ENCODE measurements at regions not wholly inside any gene's neighbourhood (a gene's known extent, or its start where the extent isn't known, plus 50 kb on each side); places are given as distances from the start of the nearest gene placed in this dataset.

DNA sequence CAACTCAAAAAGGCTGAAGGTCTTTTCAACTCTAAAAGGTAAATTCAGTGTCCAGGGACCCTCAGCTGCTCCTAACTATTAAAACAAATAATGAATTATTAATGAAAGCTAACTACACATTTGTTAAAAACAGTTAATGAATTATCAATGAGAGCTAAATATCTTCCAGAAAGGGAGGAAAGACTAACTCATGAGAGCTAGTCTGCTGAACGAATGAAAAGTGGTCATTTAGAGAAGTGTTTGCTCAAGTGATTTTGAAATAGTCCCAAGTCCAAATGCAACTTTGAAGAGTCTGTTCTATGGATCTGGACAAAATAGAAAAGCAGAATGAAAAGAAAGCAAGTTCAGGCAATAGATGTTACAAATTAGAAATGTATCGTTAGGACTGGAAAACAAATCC lies 133.9 kb upstream of the SPEF2 start (continued):
- TF ChIP-seq MED13 (CRISPR knock-in tag; IDR thresholded peaks at IDR 0.05) (0 out of 2 replicates have a peak, but pooled peaks have one; percentile 54), ZFYVE20 (CRISPR knock-in tag; IDR thresholded peaks at IDR 0.05; ENCODE audit: borderline replicate concordance, low read depth) (no peak), ZNF543 (CRISPR knock-in tag; IDR thresholded peaks at IDR 0.05) (no peak), CBX1 (IDR thresholded peaks at IDR 0.05; ENCODE audit: low read depth) (no peak), TEAD2 (CRISPR knock-in tag; IDR thresholded peaks at IDR 0.05) (no peak), LCORL (IDR thresholded peaks at IDR 0.05) (no peak), LCORL (CRISPR knock-in tag; IDR thresholded peaks at IDR 0.05) (peak; percentile 62; the same call in 1 of the 2 replicates), THYN1 (CRISPR knock-in tag; IDR thresholded peaks at IDR 0.05; ENCODE audit: borderline replicate concordance, low read depth) (no peak), SKI (IDR thresholded peaks at IDR 0.05; ENCODE audit: partially characterized antibody) (no peak), CREM (IDR thresholded peaks at IDR 0.05) (peak; percentile 74), CREM (CRISPR knock-in tag; IDR thresholded peaks at IDR 0.05) (no peak), ZNF251 (CRISPR knock-in tag; IDR thresholded peaks at IDR 0.05) (no peak), NCOR1 (IDR thresholded peaks at IDR 0.05; ENCODE audit: borderline replicate concordance, low read length) (peak; percentile 91), SP140L (CRISPR knock-in tag; IDR thresholded peaks at IDR 0.05; ENCODE audit: borderline replicate concordance) (no peak), ERF (CRISPR knock-in tag; IDR thresholded peaks at IDR 0.05) (peak; percentile 32; the same call in 1 of the 2 replicates), ZNF335 (CRISPR knock-in tag; IDR thresholded peaks at IDR 0.05) (no peak), SMARCC2 (IDR thresholded peaks at IDR 0.05) (no peak), ZNF784 (CRISPR knock-in tag; IDR thresholded peaks at IDR 0.05; ENCODE audit: borderline replicate concordance) (no peak), GTF3A (CRISPR knock-in tag; conservative IDR thresholded peaks at IDR 0.05) (no peak), GABPA (IDR thresholded peaks at IDR 0.05; ENCODE audit: low read depth, low read length) (no peak), GABPA (CRISPR knock-in tag; IDR thresholded peaks at IDR 0.05; ENCODE audit: low read depth) (no peak), ZNF263 (CRISPR knock-in tag; IDR thresholded peaks at IDR 0.05) (no peak; the same call in 1 of the 2 replicates), ZNF746 (CRISPR knock-in tag; IDR thresholded peaks at IDR 0.05) (no peak), CERS6 (CRISPR knock-in tag; IDR thresholded peaks at IDR 0.05) (no peak), ZSCAN25 (CRISPR knock-in tag; IDR thresholded peaks at IDR 0.05) (no peak), ZNF839 (CRISPR knock-in tag; IDR thresholded peaks at IDR 0.05; ENCODE audit: borderline replicate concordance) (no peak), HNF4G (IDR thresholded peaks at IDR 0.05; ENCODE audit: borderline replicate concordance, low read depth, low read length) (peak; percentile 91), HNF4G (CRISPR knock-in tag; IDR thresholded peaks at IDR 0.05; ENCODE audit: borderline replicate concordance, low read depth) (peak; percentile 49; the same call in 1 of the 2 replicates), ZBTB2 (CRISPR knock-in tag; IDR thresholded peaks at IDR 0.05; ENCODE audit: low read depth) (no peak), HMGA1 (CRISPR knock-in tag; conservative IDR thresholded peaks at IDR 0.05) (no peak), RFXANK (CRISPR knock-in tag; IDR thresholded peaks at IDR 0.05) (0 out of 2 replicates have a peak, but pooled peaks have one; percentile 57)
- TF ChIP-seq, protein P1, sequence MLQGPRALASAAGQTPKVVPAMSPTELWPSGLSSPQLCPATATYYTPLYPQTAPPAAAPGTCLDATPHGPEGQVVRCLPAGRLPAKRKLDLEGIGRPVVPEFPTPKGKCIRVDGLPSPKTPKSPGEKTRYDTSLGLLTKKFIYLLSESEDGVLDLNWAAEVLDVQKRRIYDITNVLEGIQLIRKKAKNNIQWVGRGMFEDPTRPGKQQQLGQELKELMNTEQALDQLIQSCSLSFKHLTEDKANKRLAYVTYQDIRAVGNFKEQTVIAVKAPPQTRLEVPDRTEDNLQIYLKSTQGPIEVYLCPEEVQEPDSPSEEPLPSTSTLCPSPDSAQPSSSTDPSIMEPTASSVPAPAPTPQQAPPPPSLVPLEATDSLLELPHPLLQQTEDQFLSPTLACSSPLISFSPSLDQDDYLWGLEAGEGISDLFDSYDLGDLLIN (CRISPR knock-in tag; IDR thresholded peaks at IDR 0.05; ENCODE audit: borderline replicate concordance) = no peak

All from HepG2 (cell line).